GM12891 (cell line): ENCODE measurements at regions not wholly inside any gene's neighbourhood (a gene's known extent, or its start where the extent isn't known, plus 50 kb on each side); places are given as distances from the start of the nearest gene placed in this dataset.

ENCODE experiments used
- POLR2A ChIP-seq: IDR thresholded peaks from 2 replicates; pipeline ENCODE4 v1.6.1; 2011; ENCODE audit warnings: low read depth, low read length, control low read depth
- TAF1 ChIP-seq: IDR thresholded peaks from 2 replicates; pipeline ENCODE4 v1.6.1; 2011; ENCODE audit warnings: low read depth, low read length, control low read depth

DNA sequence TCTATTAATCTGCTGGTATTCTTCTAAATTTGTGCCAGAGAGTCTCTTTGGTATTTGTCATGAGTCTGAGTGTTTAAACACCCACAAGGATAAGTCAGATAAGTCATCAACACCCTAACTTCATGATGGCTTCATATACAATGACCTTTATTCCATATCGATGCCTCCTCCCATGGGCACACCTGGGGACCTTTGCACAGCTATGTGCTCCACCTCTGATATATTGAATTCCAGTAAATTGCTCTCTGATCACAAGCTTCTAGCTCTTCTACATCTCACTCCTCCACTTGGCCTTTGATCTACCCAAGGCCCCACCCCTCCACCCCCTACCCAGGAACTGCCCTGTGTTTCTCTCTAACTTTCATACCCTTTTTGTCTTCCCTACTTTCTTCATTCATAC is 102.7 kb upstream of the MIER3 start:
- no peak for TF ChIP-seq TAF1
- TF ChIP-seq POLR2A: no peak
